ENCODE measurements at regions not wholly inside any gene's neighbourhood (a gene's known extent, or its start where the extent isn't known, plus 50 kb on each side); places are given as distances from the start of the nearest gene placed in this dataset.
"Not testable (repeated sequence)": the region's sequence is repeated elsewhere in the genome, so short reads cannot be mapped to it uniquely, and the experiment has no call there.

DNA sequence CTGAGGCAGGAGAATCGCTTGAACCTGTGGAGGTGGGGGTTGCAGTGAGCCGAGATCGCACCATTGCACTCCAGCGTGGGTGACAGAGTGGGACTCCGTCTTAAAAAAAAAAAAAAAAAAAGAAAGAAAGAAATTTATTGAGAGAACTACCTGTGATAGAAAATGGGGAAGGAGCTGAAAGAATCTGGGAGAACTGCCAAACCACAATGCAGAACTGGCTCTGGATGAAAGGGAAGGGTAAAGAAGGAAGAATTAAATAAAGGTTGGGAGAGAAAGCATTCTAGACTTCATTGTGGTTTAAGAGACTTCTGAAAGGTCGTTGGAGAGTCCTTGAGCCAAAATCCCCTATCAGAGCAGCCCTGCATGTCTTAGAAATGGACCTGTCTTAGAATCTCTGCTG, 567.9 kb upstream of the HTR2C start:
- TF ChIP-seq POLR2A (IDR thresholded peaks at IDR 0.05) (no peak), EP300 (IDR thresholded peaks at IDR 0.05; ENCODE audit: low read depth) (no peak), POLR2AphosphoS5 (IDR thresholded peaks at IDR 0.05) (no peak)
- TF ChIP-seq, protein P1, sequence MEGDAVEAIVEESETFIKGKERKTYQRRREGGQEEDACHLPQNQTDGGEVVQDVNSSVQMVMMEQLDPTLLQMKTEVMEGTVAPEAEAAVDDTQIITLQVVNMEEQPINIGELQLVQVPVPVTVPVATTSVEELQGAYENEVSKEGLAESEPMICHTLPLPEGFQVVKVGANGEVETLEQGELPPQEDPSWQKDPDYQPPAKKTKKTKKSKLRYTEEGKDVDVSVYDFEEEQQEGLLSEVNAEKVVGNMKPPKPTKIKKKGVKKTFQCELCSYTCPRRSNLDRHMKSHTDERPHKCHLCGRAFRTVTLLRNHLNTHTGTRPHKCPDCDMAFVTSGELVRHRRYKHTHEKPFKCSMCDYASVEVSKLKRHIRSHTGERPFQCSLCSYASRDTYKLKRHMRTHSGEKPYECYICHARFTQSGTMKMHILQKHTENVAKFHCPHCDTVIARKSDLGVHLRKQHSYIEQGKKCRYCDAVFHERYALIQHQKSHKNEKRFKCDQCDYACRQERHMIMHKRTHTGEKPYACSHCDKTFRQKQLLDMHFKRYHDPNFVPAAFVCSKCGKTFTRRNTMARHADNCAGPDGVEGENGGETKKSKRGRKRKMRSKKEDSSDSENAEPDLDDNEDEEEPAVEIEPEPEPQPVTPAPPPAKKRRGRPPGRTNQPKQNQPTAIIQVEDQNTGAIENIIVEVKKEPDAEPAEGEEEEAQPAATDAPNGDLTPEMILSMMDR (IDR thresholded peaks at IDR 0.05): no peak
- H3K36me3 ChIP-seq: no peaks in the 10 kb centered on the region
- H3K4me3 ChIP-seq: no peak overlapping the region
- in situ Hi-C loops (cut with MboI; ENCODE audit: low pct_ligation_motif_present in 1 of 4, low pct_unique_long_range_greater_than_20kb in 1 of 4, low sequenced_read_pairs in 3 of 4) (no loop called here), intact Hi-C loops (cut with DNase I; ENCODE audit: low total_unique reads) (no loop called here)
- no peak for DNase-seq
- H3K27me3 ChIP-seq: no peaks in the 10 kb centered on the region
- no peaks in the 10 kb centered on the region for H3K4me1 ChIP-seq
- WGBS, 2 donors (ENCODE audit: low coverage in 1 of 2): 67 to 69% methylated on average over 6 of the region's 6 CpGs
- no peaks in the 10 kb centered on the region for H3K9me3 ChIP-seq
- H3K27ac ChIP-seq: no peak overlapping the region

DNA sequence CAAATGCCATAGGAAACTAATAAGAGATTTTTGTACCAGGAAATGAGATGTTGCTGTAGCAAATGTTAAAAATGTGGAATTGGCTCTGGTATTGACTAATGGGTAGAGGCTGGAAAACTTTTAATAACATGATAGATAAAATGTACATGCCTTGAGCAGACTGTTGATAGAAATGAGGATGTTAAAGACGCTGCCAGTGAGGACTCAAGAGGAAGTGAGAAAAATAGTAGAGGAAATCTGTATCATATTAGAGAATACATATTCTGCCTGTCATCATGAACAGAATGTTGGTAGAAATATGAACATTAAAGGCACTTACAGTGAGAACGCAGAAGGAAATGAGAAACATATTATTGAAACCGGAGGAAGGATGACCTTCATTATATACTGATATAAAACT, 577.2 kb upstream of the HTR2C start:
- Histone ChIP-seq H3K4me1 (no peaks in the 10 kb centered on the region), H3K27ac (no peak overlapping the region), H3K27me3 (no peaks in the 10 kb centered on the region), H3K36me3 (no peaks in the 10 kb centered on the region), H3K4me3 (no peak overlapping the region), H3K9me3 (no peaks in the 10 kb centered on the region)
- 80% methylated on average over 3 of the region's 3 CpGs; no CpG with 5 or more reads in 1 of the 2 donors for WGBS, 2 donors (ENCODE audit: low coverage in 1 of 2)
- DNase-seq: no peak
- intact Hi-C loops (cut with DNase I; ENCODE audit: low total_unique reads) (no loop called here), in situ Hi-C loops (cut with MboI; ENCODE audit: low pct_ligation_motif_present in 1 of 4, low pct_unique_long_range_greater_than_20kb in 1 of 4, low sequenced_read_pairs in 3 of 4) (no loop called here)
- TF ChIP-seq, protein P1 (IDR thresholded peaks at IDR 0.05): no peak
- TF ChIP-seq POLR2A (IDR thresholded peaks at IDR 0.05): no peak

DNA sequence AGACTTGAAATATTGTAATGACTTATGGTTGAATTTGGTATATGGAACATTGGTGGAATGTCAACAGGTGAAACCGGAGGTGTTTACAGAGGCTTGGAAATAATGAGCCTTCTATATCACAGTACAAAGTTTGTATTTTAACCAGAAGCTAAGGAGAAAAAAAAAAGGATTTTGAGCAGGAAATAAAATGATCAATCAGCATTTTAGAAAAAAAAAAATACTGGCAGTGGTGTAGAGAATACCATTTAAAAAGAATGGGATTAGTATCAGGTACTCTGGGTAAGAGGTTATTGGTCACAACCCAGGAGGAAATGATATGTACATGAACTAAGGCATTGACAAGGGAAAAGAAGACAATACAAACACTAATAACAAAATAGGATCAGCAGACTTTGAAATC, 587.1 kb upstream of the HTR2C start:
- Histone ChIP-seq H3K9me3 (no peaks in the 10 kb centered on the region), H3K36me3 (no peaks in the 10 kb centered on the region), H3K4me3 (no peak overlapping the region), H3K27me3 (no peaks in the 10 kb centered on the region), H3K27ac (no peak overlapping the region), H3K4me1 (no peaks in the 10 kb centered on the region)
- 76 to 100% methylated on average over 1 of the region's 1 CpG for WGBS, 2 donors (ENCODE audit: low coverage in 1 of 2)
- no peak for DNase-seq
- in situ Hi-C loops (cut with MboI; ENCODE audit: low pct_ligation_motif_present in 1 of 4, low pct_unique_long_range_greater_than_20kb in 1 of 4, low sequenced_read_pairs in 3 of 4) (no loop called here), intact Hi-C loops (cut with DNase I; ENCODE audit: low total_unique reads) (no loop called here)
- TF ChIP-seq, protein P1 (IDR thresholded peaks at IDR 0.05): no peak
- TF ChIP-seq POLR2A (IDR thresholded peaks at IDR 0.05) (no peak), EP300 (IDR thresholded peaks at IDR 0.05; ENCODE audit: low read depth) (no peak), POLR2AphosphoS5 (IDR thresholded peaks at IDR 0.05) (no peak)

DNA sequence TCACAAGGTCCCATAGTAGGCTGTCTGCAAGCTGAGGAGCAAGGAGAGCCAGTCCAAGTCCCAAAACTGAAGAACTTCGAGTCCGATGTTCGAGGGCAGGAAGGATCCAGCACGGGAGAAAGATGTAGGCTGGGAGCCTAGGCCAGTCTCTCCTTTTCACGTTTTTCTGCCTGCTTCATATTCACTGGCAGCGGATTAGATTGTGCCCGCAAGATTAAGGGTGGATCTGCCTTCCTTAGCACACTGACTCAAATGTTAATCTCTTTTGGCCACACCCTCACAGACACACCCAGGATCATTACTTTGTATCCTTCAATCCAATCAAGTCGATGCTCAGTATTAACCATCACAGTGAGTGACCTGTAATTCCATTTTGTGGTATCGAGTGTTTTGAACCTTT, 592.2 kb upstream of the HTR2C start:
- H3K36me3 ChIP-seq; H3K27me3 ChIP-seq; DNase-seq; intact Hi-C loops (cut with DNase I; ENCODE audit: low total_unique reads); H3K9me3 ChIP-seq; H3K27ac ChIP-seq; in situ Hi-C loops (cut with MboI; ENCODE audit: low pct_ligation_motif_present in 1 of 4, low pct_unique_long_range_greater_than_20kb in 1 of 4, low sequenced_read_pairs in 3 of 4); H3K4me3 ChIP-seq; H3K4me1 ChIP-seq: not testable (repeated sequence)
- 80% methylated on average over 9 of the region's 9 CpGs; no CpG with 5 or more reads in 1 of the 2 donors for WGBS, 2 donors (ENCODE audit: low coverage in 1 of 2)

DNA sequence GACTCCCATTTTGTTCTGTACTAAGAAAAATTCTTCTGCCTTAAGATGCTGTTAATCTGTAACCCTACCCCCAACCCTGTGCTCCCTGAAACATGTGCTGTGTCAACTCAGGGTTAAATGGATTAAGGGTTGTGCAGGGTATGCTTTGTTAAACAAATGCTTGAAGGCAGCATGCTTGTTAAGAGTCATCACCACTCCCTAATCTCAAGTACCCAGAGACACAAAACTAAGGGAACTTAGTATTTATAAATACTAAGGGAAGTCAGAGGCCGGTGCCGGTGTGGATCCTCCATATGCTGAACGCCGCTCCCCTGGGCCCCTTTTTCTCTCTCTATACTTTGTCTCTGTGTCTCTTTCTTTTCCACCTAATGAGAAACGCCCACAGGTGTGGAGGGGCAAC, 593.2 kb upstream of the HTR2C start:
- H3K36me3 ChIP-seq; DNase-seq; H3K4me1 ChIP-seq; H3K9me3 ChIP-seq; H3K27me3 ChIP-seq; in situ Hi-C loops (cut with MboI; ENCODE audit: low pct_ligation_motif_present in 1 of 4, low pct_unique_long_range_greater_than_20kb in 1 of 4, low sequenced_read_pairs in 3 of 4); H3K4me3 ChIP-seq; H3K27ac ChIP-seq; intact Hi-C loops (cut with DNase I; ENCODE audit: low total_unique reads): not testable (repeated sequence)
- 39% methylated on average over 5 of the region's 5 CpGs; no CpG with 5 or more reads in 1 of the 2 donors for WGBS, 2 donors (ENCODE audit: low coverage in 1 of 2)

DNA sequence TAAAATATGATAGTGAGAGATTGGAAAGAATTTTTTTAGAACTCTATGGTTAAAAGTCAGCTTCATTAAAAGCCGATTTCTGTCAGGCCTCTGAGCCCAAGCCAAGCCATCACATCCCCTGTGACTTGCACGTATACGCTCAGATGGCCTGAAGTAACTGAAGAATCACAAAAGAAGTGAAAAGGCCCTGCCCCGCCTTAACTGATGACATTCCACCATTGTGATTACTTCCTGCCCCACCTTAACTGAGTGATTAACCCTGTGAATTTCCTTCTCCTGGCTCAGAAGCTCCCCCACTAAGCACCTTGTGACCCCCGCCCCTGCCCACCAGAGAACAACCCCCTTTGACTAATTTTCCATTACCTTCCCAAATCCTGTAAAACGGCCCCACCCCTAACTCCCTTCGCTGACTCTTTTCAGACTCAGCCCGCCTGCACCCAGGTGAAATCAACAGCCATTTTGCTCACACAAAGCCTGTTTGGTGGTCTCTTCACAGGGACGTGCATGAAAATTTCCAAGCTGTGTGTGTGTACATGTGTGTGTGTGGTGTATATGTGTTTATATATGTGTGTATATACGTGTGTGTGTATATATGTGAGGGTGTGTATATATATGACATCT, 595.5 kb upstream of the HTR2C start:
- H3K27me3 ChIP-seq; in situ Hi-C loops (cut with MboI; ENCODE audit: low pct_ligation_motif_present in 1 of 4, low pct_unique_long_range_greater_than_20kb in 1 of 4, low sequenced_read_pairs in 3 of 4); H3K27ac ChIP-seq; DNase-seq; H3K4me1 ChIP-seq; H3K4me3 ChIP-seq; intact Hi-C loops (cut with DNase I; ENCODE audit: low total_unique reads); H3K36me3 ChIP-seq; H3K9me3 ChIP-seq: not testable (repeated sequence)
- 74% methylated on average over 10 of the region's 10 CpGs; no CpG with 5 or more reads in 1 of the 2 donors for WGBS, 2 donors (ENCODE audit: low coverage in 1 of 2)
